Brain microvascular endothelial cell (primary cell): ENCODE measurements at regions not wholly inside any gene's neighbourhood (a gene's known extent, or its start where the extent isn't known, plus 50 kb on each side); places are given as distances from the start of the nearest gene placed in this dataset.

Source experiments
- DNase-seq: peaks from one replicate; pipeline ENCODE4 v3.0.0-alpha.2; 2020
- H3K27ac ChIP-seq: fragments of 250-450 bp; sonication (Bioruptor Pico); 2 replicates; pipeline ENCODE4 v1.5.1; 2020; ENCODE audit warnings: mild to moderate bottlenecking, moderate library complexity
- H3K27me3 ChIP-seq: fragments of 250-450 bp; sonication (Bioruptor Pico); replicated peaks from 2 replicates; pipeline ENCODE4 v1.5.1; 2020; ENCODE audit warnings: mild to moderate bottlenecking
- H3K36me3 ChIP-seq: fragments of 250-450 bp; sonication (Bioruptor Pico); replicated peaks from 2 replicates; pipeline ENCODE4 v1.5.1; 2020; ENCODE audit warnings: mild to moderate bottlenecking
- H3K4me3 ChIP-seq: 2 replicates; pipeline ENCODE4 v1.5.1; 2011; ENCODE audit warnings: low read depth, mild to moderate bottlenecking, control low read depth, low read length, moderate library complexity
- in situ Hi-C: cut with HindIII; loops from 2 replicates; pipeline ENCODE4 v1.10.0; 2017; ENCODE audit warnings: low sequenced_read_pairs, low pct_ligation_motif_present
- TF ChIP-seq, protein P1 (sequence below): IDR thresholded peaks from 2 replicates; pipeline ENCODE4 v1.5.1; 2011; ENCODE audit warnings: low read depth, mild to moderate bottlenecking, moderate library complexity, low read length, control low read depth, inconsistent platforms; ENCODE audit errors: missing control alignments

GRCh38 chr3:71979175-71979574 is 194.2 kb upstream of the PROK2 start:
- DNase-seq, result no peak
- no peak overlapping the region for H3K4me3 ChIP-seq
- H3K36me3 ChIP-seq, result no peaks in the 10 kb centered on the region
- H3K27me3 ChIP-seq, result no peaks in the 10 kb centered on the region
- H3K27ac ChIP-seq, result no peak overlapping the region
- in situ Hi-C loops, result no loop called here
- TF ChIP-seq, protein P1, sequence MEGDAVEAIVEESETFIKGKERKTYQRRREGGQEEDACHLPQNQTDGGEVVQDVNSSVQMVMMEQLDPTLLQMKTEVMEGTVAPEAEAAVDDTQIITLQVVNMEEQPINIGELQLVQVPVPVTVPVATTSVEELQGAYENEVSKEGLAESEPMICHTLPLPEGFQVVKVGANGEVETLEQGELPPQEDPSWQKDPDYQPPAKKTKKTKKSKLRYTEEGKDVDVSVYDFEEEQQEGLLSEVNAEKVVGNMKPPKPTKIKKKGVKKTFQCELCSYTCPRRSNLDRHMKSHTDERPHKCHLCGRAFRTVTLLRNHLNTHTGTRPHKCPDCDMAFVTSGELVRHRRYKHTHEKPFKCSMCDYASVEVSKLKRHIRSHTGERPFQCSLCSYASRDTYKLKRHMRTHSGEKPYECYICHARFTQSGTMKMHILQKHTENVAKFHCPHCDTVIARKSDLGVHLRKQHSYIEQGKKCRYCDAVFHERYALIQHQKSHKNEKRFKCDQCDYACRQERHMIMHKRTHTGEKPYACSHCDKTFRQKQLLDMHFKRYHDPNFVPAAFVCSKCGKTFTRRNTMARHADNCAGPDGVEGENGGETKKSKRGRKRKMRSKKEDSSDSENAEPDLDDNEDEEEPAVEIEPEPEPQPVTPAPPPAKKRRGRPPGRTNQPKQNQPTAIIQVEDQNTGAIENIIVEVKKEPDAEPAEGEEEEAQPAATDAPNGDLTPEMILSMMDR, result no peak

GRCh38 chr3:71978150-71978721 is 193.3 kb upstream of the PROK2 start:
- no peak for DNase-seq
- Histone ChIP-seq H3K27me3 (no peaks in the 10 kb centered on the region), H3K27ac (no peak overlapping the region), H3K4me3 (no peak overlapping the region), H3K36me3 (no peaks in the 10 kb centered on the region)
- TF ChIP-seq, protein P1, result no peak
- in situ Hi-C loops, result no loop called here

- Histone ChIP-seq H3K27ac (no peak overlapping the region), H3K36me3 (no peaks in the 10 kb centered on the region), H3K27me3 (no peaks in the 10 kb centered on the region), H3K4me3 (no peak overlapping the region)
- in situ Hi-C loops, result no loop called here
- no peak for DNase-seq
- TF ChIP-seq, protein P1, result no peak
These were observed 192.6 kb upstream of the PROK2 start for GRCh38 chr3:71977525-71977924.

DNA sequence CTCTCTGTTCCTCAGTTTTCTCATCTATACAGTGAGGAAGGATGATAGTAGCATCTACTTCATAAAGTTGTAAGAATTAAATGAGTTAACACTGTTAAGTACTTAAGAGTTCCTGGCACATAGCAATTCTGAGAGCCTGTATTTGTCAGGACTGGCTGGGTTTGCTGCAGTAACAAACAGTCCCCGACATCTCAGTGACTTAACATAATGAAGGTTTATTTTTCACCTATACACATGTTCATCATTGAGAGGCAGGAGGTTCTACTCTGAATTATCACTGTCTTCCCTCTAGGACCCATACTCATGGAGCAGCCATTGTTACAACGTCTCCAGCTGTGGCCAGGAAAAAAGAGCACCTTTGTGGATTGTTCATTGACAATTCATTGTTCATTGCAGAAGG is 190.6 kb upstream of the PROK2 start:
- H3K27me3 ChIP-seq, result no peaks in the 10 kb centered on the region
- no peaks in the 10 kb centered on the region for H3K36me3 ChIP-seq
- no peak overlapping the region for H3K4me3 ChIP-seq
- no peak overlapping the region for H3K27ac ChIP-seq
- in situ Hi-C loops, result no loop called here
- DNase-seq, result no peak
- TF ChIP-seq, protein P1, result no peak

DNA sequence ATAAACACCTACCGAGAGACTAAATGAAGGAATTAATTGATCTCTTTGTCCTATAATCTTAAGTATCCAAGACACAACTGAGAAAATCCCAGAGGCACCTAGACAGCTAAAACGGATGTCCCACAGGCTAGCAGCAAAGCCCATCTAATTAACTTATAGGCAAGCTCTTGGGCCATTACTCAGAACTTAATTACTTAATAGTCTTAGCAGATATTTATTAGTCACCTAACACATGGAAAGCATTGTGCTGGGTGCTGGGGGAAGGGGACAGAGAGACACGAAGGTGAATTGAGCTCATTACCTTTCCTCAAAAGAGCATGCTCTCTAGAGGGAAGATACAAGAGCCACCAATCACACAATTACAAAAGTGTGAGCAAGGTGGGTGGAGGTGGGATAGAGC is 189.8 kb upstream of the PROK2 start:
- Histone ChIP-seq H3K4me3 (no peak overlapping the region), H3K36me3 (no peaks in the 10 kb centered on the region), H3K27me3 (no peaks in the 10 kb centered on the region), H3K27ac (no peak overlapping the region)
- DNase-seq, result no peak
- in situ Hi-C loops, result no loop called here
- TF ChIP-seq, protein P1, result no peak

DNA sequence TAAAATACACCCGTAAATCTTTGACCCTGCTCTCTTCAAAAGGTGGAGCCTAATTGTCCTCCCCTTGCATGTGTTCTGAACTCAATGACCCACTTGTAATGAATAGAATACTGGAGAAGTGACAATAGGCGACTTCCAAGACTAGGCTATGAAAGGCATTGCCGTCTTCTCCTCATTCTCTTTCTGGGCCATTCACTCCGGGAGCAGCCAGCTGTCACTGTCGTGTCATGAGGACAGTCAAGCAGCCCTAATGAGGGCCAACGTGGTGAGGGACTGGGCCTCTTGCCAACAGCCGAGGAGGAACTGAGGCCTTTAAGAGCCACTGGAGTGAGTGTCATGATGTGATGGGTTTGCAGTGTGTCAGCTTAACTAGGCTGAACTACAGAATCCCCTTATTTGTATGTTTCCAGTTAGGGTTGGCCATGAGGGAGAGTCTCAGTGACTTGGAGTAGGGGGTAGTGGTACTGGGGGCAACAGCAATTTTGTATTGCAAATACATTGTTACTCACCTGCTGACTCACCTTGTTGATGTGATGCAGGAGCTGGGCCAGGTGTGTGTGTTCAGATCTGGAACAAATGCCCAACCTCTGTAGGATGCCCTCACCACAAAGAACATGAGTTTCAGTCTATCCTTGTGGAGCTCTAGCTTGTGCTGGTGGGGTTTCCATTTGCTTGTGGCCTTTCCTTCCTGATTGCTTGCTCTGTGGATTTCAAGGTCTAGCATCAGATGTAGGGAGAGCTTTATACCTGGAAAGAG is 188.5 kb upstream of the PROK2 start:
- H3K27ac ChIP-seq, result no peak overlapping the region
- in situ Hi-C loops, result no loop called here
- no peak for DNase-seq
- H3K27me3 ChIP-seq, result no peaks in the 10 kb centered on the region
- H3K36me3 ChIP-seq, result no peaks in the 10 kb centered on the region
- TF ChIP-seq, protein P1, result no peak
- no peak overlapping the region for H3K4me3 ChIP-seq
